Gastroesophageal sphincter (tissue), 3 donors: ENCODE measurements at regions not wholly inside any gene's neighbourhood (a gene's known extent, or its start where the extent isn't known, plus 50 kb on each side); places are given as distances from the start of the nearest gene placed in this dataset.

Experiments
- POLR2AphosphoS5 ChIP-seq: sonication (generic); formaldehyde crosslinking; IDR thresholded peaks from one replicate; pipeline ENCODE4 v1.6.1; 2017; ENCODE audit warnings: antibody characterized with exemption
- TF ChIP-seq, protein P1 (sequence below), 4 experiments: fragments of 200-600 bp in 2 of 4; fragments of 450-650 bp in 2 of 4; sonication (generic) in 1 of 4; IDR thresholded peaks; one replicate each; pipeline ENCODE4 v1.5.1; 2017 to 2019; ENCODE audit warnings: antibody characterized with exemption in 4 of 4, mild to moderate bottlenecking in 2 of 4, moderate library complexity in 2 of 4

DNA sequence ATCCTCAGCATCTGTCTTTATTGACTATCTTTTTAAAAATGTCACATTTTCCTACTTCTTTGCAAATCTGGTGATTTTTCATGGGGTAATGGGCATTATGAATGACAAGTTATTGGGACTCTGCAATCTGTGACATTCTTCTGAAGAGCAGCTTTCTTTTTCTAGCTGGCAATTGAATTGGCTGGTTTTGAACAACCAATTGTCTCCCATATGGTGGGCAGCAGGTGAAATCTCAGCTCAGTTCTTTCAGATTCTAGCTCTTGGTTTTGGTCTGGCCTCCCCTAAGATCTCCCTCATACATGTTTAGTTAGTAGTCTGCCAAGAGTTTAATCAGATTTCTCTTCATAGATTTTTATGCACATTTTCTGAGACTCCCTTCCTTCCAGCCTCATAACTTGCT is 107.9 kb upstream of the EPB41L3 start:
- TF ChIP-seq, protein P1, sequence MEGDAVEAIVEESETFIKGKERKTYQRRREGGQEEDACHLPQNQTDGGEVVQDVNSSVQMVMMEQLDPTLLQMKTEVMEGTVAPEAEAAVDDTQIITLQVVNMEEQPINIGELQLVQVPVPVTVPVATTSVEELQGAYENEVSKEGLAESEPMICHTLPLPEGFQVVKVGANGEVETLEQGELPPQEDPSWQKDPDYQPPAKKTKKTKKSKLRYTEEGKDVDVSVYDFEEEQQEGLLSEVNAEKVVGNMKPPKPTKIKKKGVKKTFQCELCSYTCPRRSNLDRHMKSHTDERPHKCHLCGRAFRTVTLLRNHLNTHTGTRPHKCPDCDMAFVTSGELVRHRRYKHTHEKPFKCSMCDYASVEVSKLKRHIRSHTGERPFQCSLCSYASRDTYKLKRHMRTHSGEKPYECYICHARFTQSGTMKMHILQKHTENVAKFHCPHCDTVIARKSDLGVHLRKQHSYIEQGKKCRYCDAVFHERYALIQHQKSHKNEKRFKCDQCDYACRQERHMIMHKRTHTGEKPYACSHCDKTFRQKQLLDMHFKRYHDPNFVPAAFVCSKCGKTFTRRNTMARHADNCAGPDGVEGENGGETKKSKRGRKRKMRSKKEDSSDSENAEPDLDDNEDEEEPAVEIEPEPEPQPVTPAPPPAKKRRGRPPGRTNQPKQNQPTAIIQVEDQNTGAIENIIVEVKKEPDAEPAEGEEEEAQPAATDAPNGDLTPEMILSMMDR (IDR thresholded peaks at IDR 0.05): no peak
- no peak for TF ChIP-seq POLR2AphosphoS5
